ENCODE measurements at regions not wholly inside any gene's neighbourhood (a gene's known extent, or its start where the extent isn't known, plus 50 kb on each side); places are given as distances from the start of the nearest gene placed in this dataset.

DNA sequence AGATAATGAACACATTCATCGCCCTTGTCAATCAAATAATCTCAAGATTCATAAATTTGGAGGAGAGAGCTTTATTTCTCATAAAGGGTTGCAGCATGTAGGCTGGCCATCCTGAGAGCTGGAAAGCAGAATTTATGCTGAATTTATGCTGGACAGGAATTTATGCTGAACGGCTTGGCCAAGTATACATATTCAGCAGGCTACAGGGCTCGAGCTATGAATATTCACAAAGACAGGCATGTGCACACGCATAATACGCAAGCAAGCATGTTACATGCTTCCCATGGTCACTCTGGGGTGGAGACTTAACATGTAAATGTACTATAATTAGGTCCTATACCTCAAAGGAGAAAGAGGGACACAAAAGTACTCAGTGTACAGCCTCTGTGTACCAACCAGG lies 618.8 kb downstream of the METTL4 start:
- H3K4me3 ChIP-seq (ENCODE audit: low read depth, low read length): no peak overlapping the region
- no peak for TF ChIP-seq CTCF (IDR thresholded peaks at IDR 0.05; ENCODE audit: low read depth, low read length, missing control alignments)
- no peak for DNase-seq (ENCODE audit: low read depth)

DNA sequence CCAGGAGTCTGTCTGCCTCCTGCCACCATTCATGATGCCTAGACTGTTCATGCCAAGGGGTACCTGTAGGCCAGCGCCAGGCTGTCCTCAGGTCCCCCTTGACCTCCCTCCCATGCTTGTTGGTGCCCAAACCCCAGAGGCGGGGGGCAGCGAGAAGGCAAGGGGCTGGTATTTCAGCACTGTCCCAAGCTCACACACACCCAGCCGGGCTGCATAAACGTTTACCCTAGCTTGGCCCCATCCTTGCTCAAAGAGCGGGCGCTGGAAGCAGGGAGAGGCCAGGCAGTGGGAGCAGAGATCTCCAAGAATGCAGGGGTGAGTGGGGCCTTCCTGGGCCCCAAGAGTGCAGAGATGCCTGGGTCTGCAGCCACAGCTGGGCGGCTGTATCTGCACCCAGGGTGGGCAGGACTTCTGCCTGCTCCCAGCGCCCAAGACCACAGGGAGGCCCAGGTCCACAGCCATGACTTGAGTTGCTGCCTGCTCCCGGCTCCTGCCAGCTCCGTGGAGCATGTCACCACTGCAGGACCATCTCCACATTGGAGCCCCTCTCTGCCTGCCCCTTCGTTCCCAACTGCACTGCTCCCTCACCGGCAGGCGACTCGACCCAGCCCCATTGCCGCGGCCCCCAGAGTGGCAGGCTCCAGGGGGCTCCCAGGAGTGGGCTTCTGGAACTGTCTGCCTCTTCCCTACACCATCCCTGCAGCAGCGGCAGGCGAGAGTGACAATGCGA lies 616.6 kb downstream of the METTL4 start:
- H3K4me3 ChIP-seq (ENCODE audit: low read depth, low read length): no peak overlapping the region
- DNase-seq (ENCODE audit: low read depth): no peak
- no peak for TF ChIP-seq CTCF (IDR thresholded peaks at IDR 0.05; ENCODE audit: low read depth, low read length, missing control alignments)

DNA sequence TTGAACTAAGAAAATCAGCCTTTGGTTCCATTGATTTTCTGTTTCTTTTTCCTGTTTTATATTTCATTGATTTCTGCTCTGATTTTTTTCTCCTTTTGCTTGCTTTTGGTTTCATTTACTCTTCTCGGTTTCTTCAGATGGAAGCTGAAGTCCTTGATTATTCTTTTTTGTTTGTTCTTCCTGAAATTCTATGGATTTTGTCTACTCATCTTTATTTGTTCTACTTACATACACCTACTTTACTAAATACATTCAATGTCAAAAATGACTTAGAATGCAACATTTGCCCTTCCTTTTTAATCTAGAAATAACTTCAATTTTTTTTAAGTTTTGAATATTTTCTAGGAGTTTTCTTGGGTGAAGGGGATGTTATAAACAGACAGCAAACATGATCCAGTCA lies 612.5 kb downstream of the METTL4 start:
- DNase-seq (ENCODE audit: low read depth): no peak
- no peak for TF ChIP-seq CTCF (IDR thresholded peaks at IDR 0.05; ENCODE audit: low read depth, low read length, missing control alignments)
- H3K4me3 ChIP-seq (ENCODE audit: low read depth, low read length): no peak overlapping the region

- H3K4me3 ChIP-seq (ENCODE audit: low read depth, low read length): no peak overlapping the region
- no peak for DNase-seq (ENCODE audit: low read depth)
- TF ChIP-seq CTCF (IDR thresholded peaks at IDR 0.05; ENCODE audit: low read depth, low read length, missing control alignments): no peak
Observed at GRCh38 chr18:1965016-1965415, 606.3 kb downstream of the METTL4 start.

GRCh38 chr18:1965541-1965940 lies 605.8 kb downstream of the METTL4 start:
- no peak overlapping the region for H3K4me3 ChIP-seq (ENCODE audit: low read depth, low read length)
- DNase-seq (ENCODE audit: low read depth): no peak
- no peak for TF ChIP-seq CTCF (IDR thresholded peaks at IDR 0.05; ENCODE audit: low read depth, low read length, missing control alignments)

DNA sequence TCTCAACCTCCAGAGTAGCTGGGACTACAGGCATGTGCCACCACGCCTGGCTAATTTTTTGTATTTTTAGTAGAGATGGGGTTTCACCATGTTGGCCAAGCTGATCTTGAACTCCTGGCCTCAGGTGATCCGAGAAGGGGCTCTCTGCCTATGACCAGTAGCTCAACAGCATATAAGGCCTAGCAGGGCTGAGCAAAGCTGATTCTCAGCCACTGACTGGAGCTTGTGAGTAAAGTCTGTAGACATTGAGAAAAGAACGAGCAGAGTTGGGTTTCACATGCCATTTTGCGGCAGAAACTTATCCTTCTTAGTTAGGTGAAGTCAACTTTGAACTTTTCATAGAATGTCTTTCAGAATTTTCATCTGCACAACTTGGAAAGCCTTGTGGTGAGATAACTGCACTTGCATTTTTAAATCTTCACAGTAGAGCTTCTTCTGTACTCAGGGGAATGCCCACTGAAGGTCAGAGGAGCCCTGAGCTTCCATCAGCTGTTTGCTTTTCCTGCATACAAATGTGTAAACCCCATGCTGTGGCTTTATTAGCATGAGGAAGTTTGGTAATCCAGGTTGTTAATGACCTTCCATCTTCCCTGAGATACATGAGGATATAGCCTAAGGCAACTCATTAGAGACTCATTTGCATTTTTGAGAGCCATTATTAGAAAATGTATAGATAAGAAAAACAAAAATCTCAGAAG lies 602.4 kb downstream of the METTL4 start:
- no peak overlapping the region for H3K4me3 ChIP-seq (ENCODE audit: low read depth, low read length)
- DNase-seq (ENCODE audit: low read depth): no peak
- TF ChIP-seq CTCF (IDR thresholded peaks at IDR 0.05; ENCODE audit: low read depth, low read length, missing control alignments): no peak

GRCh38 chr18:1976484-1976883 lies 594.8 kb downstream of the METTL4 start:
- DNase-seq (ENCODE audit: low read depth): no peak
- no peak for TF ChIP-seq CTCF (IDR thresholded peaks at IDR 0.05; ENCODE audit: low read depth, low read length, missing control alignments)
- no peak overlapping the region for H3K4me3 ChIP-seq (ENCODE audit: low read depth, low read length)

All from GM12864 (cell line).